ENCODE measurements at regions not wholly inside any gene's neighbourhood (a gene's known extent, or its start where the extent isn't known, plus 50 kb on each side); places are given as distances from the start of the nearest gene placed in this dataset.
A peak's percentile ranks its signal among the peaks of the same experiment; 100 is the strongest.
"Not testable (repeated sequence)": the region's sequence is repeated elsewhere in the genome, so short reads cannot be mapped to it uniquely, and the experiment has no call there.

GRCh38 chr15:21730427-21731405 is 146.8 kb downstream of the POTEB start:
- not testable (repeated sequence) for H3K36me3 Mint-ChIP-seq; H3K9me3 Mint-ChIP-seq; H3K27ac Mint-ChIP-seq; DNase-seq (ENCODE audit: low spot score in 2 of 2); H3K4me1 Mint-ChIP-seq; H3K4me3 Mint-ChIP-seq
- peak; percentile 91 for ATAC-seq

- H3K4me1 Mint-ChIP-seq; H3K27ac Mint-ChIP-seq; DNase-seq (ENCODE audit: low spot score in 2 of 2); H3K9me3 Mint-ChIP-seq; H3K4me3 Mint-ChIP-seq; H3K36me3 Mint-ChIP-seq: not testable (repeated sequence)
- ATAC-seq, result peak; percentile 84
Measured at GRCh38 chr15:21724988-21725387, 152.5 kb downstream of the POTEB start.

GRCh38 chr15:21721115-21721514 is 156.4 kb downstream of the POTEB start:
- not testable (repeated sequence) for H3K9me3 Mint-ChIP-seq; DNase-seq (ENCODE audit: low spot score in 2 of 2); H3K36me3 Mint-ChIP-seq; H3K27ac Mint-ChIP-seq; H3K4me1 Mint-ChIP-seq; H3K4me3 Mint-ChIP-seq
- peak; percentile 70 for ATAC-seq

GRCh38 chr15:21718779-21719178 is 158.8 kb downstream of the POTEB start:
- not testable (repeated sequence) for H3K36me3 Mint-ChIP-seq; H3K4me3 Mint-ChIP-seq; H3K4me1 Mint-ChIP-seq; H3K27ac Mint-ChIP-seq; H3K9me3 Mint-ChIP-seq; DNase-seq (ENCODE audit: low spot score in 2 of 2)
- peak; percentile 85 for ATAC-seq

- H3K27ac Mint-ChIP-seq; H3K9me3 Mint-ChIP-seq; H3K4me1 Mint-ChIP-seq; DNase-seq (ENCODE audit: low spot score in 2 of 2); H3K4me3 Mint-ChIP-seq; H3K36me3 Mint-ChIP-seq: not testable (repeated sequence)
- peak; percentile 81 for ATAC-seq
Measured at GRCh38 chr15:21718108-21718507, 159.4 kb downstream of the POTEB start.

- peak; percentile 79 for ATAC-seq
- not testable (repeated sequence) for H3K4me3 Mint-ChIP-seq; DNase-seq (ENCODE audit: low spot score in 2 of 2); H3K4me1 Mint-ChIP-seq; H3K27ac Mint-ChIP-seq; H3K36me3 Mint-ChIP-seq; H3K9me3 Mint-ChIP-seq
Measured at GRCh38 chr15:21717661-21718060, 159.9 kb downstream of the POTEB start.

- not testable (repeated sequence) for H3K9me3 Mint-ChIP-seq; H3K27ac Mint-ChIP-seq; H3K4me3 Mint-ChIP-seq; H3K4me1 Mint-ChIP-seq; H3K36me3 Mint-ChIP-seq; DNase-seq (ENCODE audit: low spot score in 2 of 2)
- ATAC-seq, result peak; percentile 96
Measured at GRCh38 chr15:21705480-21705879, 172.1 kb downstream of the POTEB start.

GRCh38 chr15:21698620-21699019 is 178.9 kb downstream of the POTEB start:
- not testable (repeated sequence) for H3K4me3 Mint-ChIP-seq; DNase-seq (ENCODE audit: low spot score in 2 of 2); H3K4me1 Mint-ChIP-seq; H3K9me3 Mint-ChIP-seq; H3K27ac Mint-ChIP-seq; H3K36me3 Mint-ChIP-seq; ATAC-seq

- not testable (repeated sequence) for H3K4me1 Mint-ChIP-seq; H3K4me3 Mint-ChIP-seq; H3K9me3 Mint-ChIP-seq; ATAC-seq; H3K27ac Mint-ChIP-seq; H3K36me3 Mint-ChIP-seq; DNase-seq (ENCODE audit: low spot score in 2 of 2)
Measured at GRCh38 chr15:21695089-21695488, 182.4 kb downstream of the POTEB start.

- not testable (repeated sequence) for DNase-seq (ENCODE audit: low spot score in 2 of 2); ATAC-seq; H3K9me3 Mint-ChIP-seq; H3K4me3 Mint-ChIP-seq; H3K27ac Mint-ChIP-seq; H3K36me3 Mint-ChIP-seq; H3K4me1 Mint-ChIP-seq
Measured at GRCh38 chr15:21692471-21693102, 184.9 kb downstream of the POTEB start.

GRCh38 chr15:21656798-21657397 is 216.6 kb upstream of the POTEB3 start:
- H3K27ac Mint-ChIP-seq; H3K4me1 Mint-ChIP-seq; H3K9me3 Mint-ChIP-seq; DNase-seq (ENCODE audit: low spot score in 2 of 2); H3K4me3 Mint-ChIP-seq; H3K36me3 Mint-ChIP-seq: not testable (repeated sequence)
- peak; percentile 89 for ATAC-seq

GRCh38 chr15:21656114-21656746 is 215.9 kb upstream of the POTEB3 start:
- DNase-seq (ENCODE audit: low spot score in 2 of 2); H3K4me1 Mint-ChIP-seq; H3K36me3 Mint-ChIP-seq; H3K4me3 Mint-ChIP-seq; H3K27ac Mint-ChIP-seq; H3K9me3 Mint-ChIP-seq: not testable (repeated sequence)
- peak; percentile 62 for ATAC-seq

- not testable (repeated sequence) for H3K9me3 Mint-ChIP-seq; H3K36me3 Mint-ChIP-seq; H3K4me1 Mint-ChIP-seq; H3K4me3 Mint-ChIP-seq; ATAC-seq; DNase-seq (ENCODE audit: low spot score in 2 of 2); H3K27ac Mint-ChIP-seq
Measured at GRCh38 chr15:21653707-21654106, 213.4 kb upstream of the POTEB3 start.

GRCh38 chr15:21638770-21639169 is 198.5 kb upstream of the POTEB3 start:
- not testable (repeated sequence) for ATAC-seq; H3K4me1 Mint-ChIP-seq; H3K27ac Mint-ChIP-seq; H3K9me3 Mint-ChIP-seq; H3K4me3 Mint-ChIP-seq; DNase-seq (ENCODE audit: low spot score in 2 of 2); H3K36me3 Mint-ChIP-seq

- DNase-seq (ENCODE audit: low spot score in 2 of 2), result not testable (repeated sequence)
Measured at GRCh38 chr15:21626694-21627093, 186.4 kb upstream of the POTEB3 start.

More at GRCh38 chr15:21626694-21627093, 186.4 kb upstream of the POTEB3 start:
- not testable (repeated sequence) for H3K9me3 Mint-ChIP-seq, H3K4me3 Mint-ChIP-seq, H3K4me1 Mint-ChIP-seq, H3K27ac Mint-ChIP-seq, ATAC-seq, H3K36me3 Mint-ChIP-seq
